Astrocyte (in vitro differentiated cells and primary cell): ENCODE measurements at regions not wholly inside any gene's neighbourhood (a gene's known extent, or its start where the extent isn't known, plus 50 kb on each side); places are given as distances from the start of the nearest gene placed in this dataset.
A peak's percentile ranks its signal among the peaks of the same experiment; 100 is the strongest.

Source experiments
- DNase-seq: peaks from one replicate; pipeline ENCODE4 v3.0.0-alpha.2; 2010; ENCODE audit warnings: low read depth
- FAIRE-seq: peaks from 2 replicates; lab custom pipeline; 2011; peaks lifted over from hg19 to GRCh38; lab: Jason Lieb, UNC
- H2AFZ ChIP-seq: 2 replicates; pipeline ENCODE4 v1.6.0; 2012; ENCODE audit warnings: low read depth, low read length, inconsistent platforms
- H3K27ac ChIP-seq: 2 replicates; pipeline ENCODE4 v1.5.1; 2011; ENCODE audit warnings: low read depth, low read length, inconsistent platforms
- H3K27me3 ChIP-seq: 2 replicates; pipeline ENCODE4 v1.6.0; 2011; ENCODE audit warnings: low read length, inconsistent platforms; ENCODE audit not compliant: insufficient read depth
- H3K36me3 ChIP-seq: 2 replicates; pipeline ENCODE4 v1.5.1; 2011; ENCODE audit warnings: low read length, inconsistent platforms; ENCODE audit not compliant: insufficient read depth
- H3K4me1 ChIP-seq: 2 replicates; pipeline ENCODE4 v1.5.1; 2011; ENCODE audit warnings: low read length, inconsistent platforms; ENCODE audit not compliant: insufficient read depth
- H3K4me2 ChIP-seq: 2 replicates; pipeline ENCODE4 v1.6.0; 2012; ENCODE audit warnings: low read length, inconsistent platforms
- H3K4me3 ChIP-seq: 2 replicates; pipeline ENCODE4 v1.5.1; 2011; ENCODE audit warnings: low read depth, mild to moderate bottlenecking, low read length, inconsistent platforms; ENCODE audit not compliant: insufficient read depth
- H3K79me2 ChIP-seq: 2 replicates; pipeline ENCODE4 v1.6.0; 2012; ENCODE audit warnings: mild to moderate bottlenecking, low read length, inconsistent platforms; ENCODE audit not compliant: insufficient read depth
- H3K9ac ChIP-seq: 2 replicates; pipeline ENCODE4 v1.6.0; 2012; ENCODE audit warnings: mild to moderate bottlenecking, low read length, inconsistent platforms
- H3K9me3 ChIP-seq: 2 replicates; pipeline ENCODE4 v1.5.1; 2012; ENCODE audit warnings: low read depth, mild to moderate bottlenecking, low read length, inconsistent platforms; ENCODE audit not compliant: insufficient read depth
- H4K20me1 ChIP-seq: 2 replicates; pipeline ENCODE4 v1.6.0; 2012; ENCODE audit warnings: low read length, inconsistent platforms; ENCODE audit not compliant: insufficient read depth
- H3K27ac Mint-ChIP-seq: one replicate; pipeline ENCODE4 v1.8.0; 2021; ENCODE audit warnings: mild to moderate bottlenecking, mixed read lengths; ENCODE audit not compliant: unreplicated experiment
- H3K27me3 Mint-ChIP-seq: one replicate; pipeline ENCODE4 v1.8.0; 2021; ENCODE audit warnings: low read depth, mixed read lengths; ENCODE audit not compliant: unreplicated experiment
- H3K36me3 Mint-ChIP-seq: one replicate; pipeline ENCODE4 v1.8.0; 2021; ENCODE audit warnings: low read depth, mixed read lengths; ENCODE audit not compliant: unreplicated experiment
- H3K4me1 Mint-ChIP-seq: one replicate; pipeline ENCODE4 v1.8.0; 2021; ENCODE audit warnings: low read depth, mixed read lengths; ENCODE audit not compliant: unreplicated experiment
- H3K4me3 Mint-ChIP-seq: one replicate; pipeline ENCODE4 v1.8.0; 2021; ENCODE audit warnings: mild to moderate bottlenecking, moderate library complexity, mixed read lengths; ENCODE audit not compliant: unreplicated experiment
- H3K9me3 Mint-ChIP-seq: one replicate; pipeline ENCODE4 v1.8.0; 2021; ENCODE audit warnings: mild to moderate bottlenecking, mixed read lengths; ENCODE audit not compliant: unreplicated experiment
- CTCF ChIP-seq: IDR thresholded peaks from 2 replicates; pipeline ENCODE4 v1.5.1; 2011; ENCODE audit warnings: low read depth, mild to moderate bottlenecking, inconsistent platforms, low read length, moderate library complexity; ENCODE audit not compliant: insufficient read depth
- EZH2 ChIP-seq: IDR thresholded peaks from 2 replicates; pipeline ENCODE4 v1.6.1; 2012; ENCODE audit warnings: mild to moderate bottlenecking, low read length, inconsistent platforms; ENCODE audit not compliant: insufficient read depth

- H2AFZ ChIP-seq: no peak overlapping the region
- Mint-ChIP-seq H3K4me1 (peaks cover 17% of the 10 kb centered on the region), H3K36me3 (no peaks in the 10 kb centered on the region), H3K4me3 (no peak overlapping the region), H3K27me3 (no peaks in the 10 kb centered on the region), H3K27ac (no peak overlapping the region), H3K9me3 (no peaks in the 10 kb centered on the region)
- no peak overlapping the region for H3K4me2 ChIP-seq
- H3K79me2 ChIP-seq: no peaks in the 10 kb centered on the region
- DNase-seq (peak; percentile 2), FAIRE-seq (no peak)
- no peak for TF ChIP-seq EZH2
- TF ChIP-seq CTCF: no peak
- no peaks in the 10 kb centered on the region for H3K27me3 ChIP-seq
- no peaks in the 10 kb centered on the region for H4K20me1 ChIP-seq
- H3K4me3 ChIP-seq: no peak overlapping the region
- no peaks in the 10 kb centered on the region for H3K36me3 ChIP-seq
- H3K9ac ChIP-seq: no peak overlapping the region
- H3K9me3 ChIP-seq: no peaks in the 10 kb centered on the region
- H3K4me1 ChIP-seq: no peaks in the 10 kb centered on the region
- no peak overlapping the region for H3K27ac ChIP-seq
Observed at GRCh38 chr5:18483451-18483850, 849.2 kb downstream of the TAF11L14 start.

- H3K4me1 Mint-ChIP-seq: peaks cover 17% of the 10 kb centered on the region
- DNase-seq: peak; percentile 1
- H3K27ac Mint-ChIP-seq: peak overlapping the region; percentile 2
- Histone ChIP-seq H3K36me3 (no peaks in the 10 kb centered on the region), H3K9ac (no peak overlapping the region), H2AFZ (no peak overlapping the region), H3K4me3 (no peak overlapping the region), H3K27ac (no peak overlapping the region), H3K79me2 (no peaks in the 10 kb centered on the region), H3K27me3 (no peaks in the 10 kb centered on the region), H3K4me1 (no peaks in the 10 kb centered on the region), H3K4me2 (no peak overlapping the region), H3K9me3 (no peaks in the 10 kb centered on the region), H4K20me1 (no peaks in the 10 kb centered on the region)
- no peak overlapping the region for H3K4me3 Mint-ChIP-seq
- H3K9me3 Mint-ChIP-seq: no peaks in the 10 kb centered on the region
- no peaks in the 10 kb centered on the region for H3K36me3 Mint-ChIP-seq
- H3K27me3 Mint-ChIP-seq: peaks cover 2% of the 10 kb centered on the region
- no peak for TF ChIP-seq EZH2
- no peak for TF ChIP-seq CTCF
- no peak for FAIRE-seq
Observed at GRCh38 chr5:18487928-18488480, 853.7 kb downstream of the TAF11L14 start.

- H3K9me3 Mint-ChIP-seq: no peaks in the 10 kb centered on the region
- no peaks in the 10 kb centered on the region for H3K9me3 ChIP-seq
- DNase-seq: no peak
- no peaks in the 10 kb centered on the region for H3K79me2 ChIP-seq
- H3K4me1 Mint-ChIP-seq: peaks cover 9% of the 10 kb centered on the region
- no peak overlapping the region for H3K27ac Mint-ChIP-seq
- no peaks in the 10 kb centered on the region for H3K36me3 Mint-ChIP-seq
- no peaks in the 10 kb centered on the region for H4K20me1 ChIP-seq
- H3K4me2 ChIP-seq: no peak overlapping the region
- no peaks in the 10 kb centered on the region for H3K4me1 ChIP-seq
- no peak overlapping the region for H3K9ac ChIP-seq
- no peaks in the 10 kb centered on the region for H3K27me3 ChIP-seq
- no peak overlapping the region for H3K4me3 Mint-ChIP-seq
- no peaks in the 10 kb centered on the region for H3K36me3 ChIP-seq
- no peak overlapping the region for H2AFZ ChIP-seq
- H3K27ac ChIP-seq: no peak overlapping the region
- H3K27me3 Mint-ChIP-seq: peaks cover 2% of the 10 kb centered on the region
- TF ChIP-seq CTCF: no peak
- no peak for TF ChIP-seq EZH2
- FAIRE-seq: no peak
- no peak overlapping the region for H3K4me3 ChIP-seq
Observed at GRCh38 chr5:18489703-18490102, 855.4 kb downstream of the TAF11L14 start.
